OCI-LY7 (cell line): ENCODE measurements at regions not wholly inside any gene's neighbourhood (a gene's known extent, or its start where the extent isn't known, plus 50 kb on each side); places are given as distances from the start of the nearest gene placed in this dataset.

ENCODE experiments used
- BruUV-seq: library from RNA; stranded (reverse); fragments of 400-500 nt; replicated peaks from 2 replicates; lab custom pipeline; 2021; lab: Mats Ljungman, UMichigan
- CTCF ChIA-PET: fragments of 300-600 bp; sonication (Branson Sonifier 250); formaldehyde crosslinking; loops from one replicate; lab custom pipeline; 2022; ENCODE audit warnings: antibody characterized with exemption; ENCODE audit not compliant: unreplicated experiment; lab: Charles Lee
- POLR2A ChIA-PET: fragments of 300-600 bp; sonication (Branson Sonifier 250); formaldehyde crosslinking; loops from one replicate; lab custom pipeline; 2022; ENCODE audit warnings: antibody characterized with exemption; lab: Charles Lee
- DNase-seq: peaks from one replicate; pipeline ENCODE4 v3.0.0-alpha.2; 2015; ENCODE audit warnings: low spot score
- H2AFZ ChIP-seq: fragments of 200-600 bp; sonication (generic), shearing (Covaris generic); 2 replicates; pipeline ENCODE4 v1.6.1; 2014; ENCODE audit warnings: mild to moderate bottlenecking, antibody characterized with exemption, low read length, moderate library complexity
- H3K27ac ChIP-seq: fragments of 200-600 bp; sonication (generic); 2 replicates; pipeline ENCODE4 v1.5.1; 2014; ENCODE audit warnings: mixed run types, low read depth, mild to moderate bottlenecking, moderate library complexity, low read length, inconsistent platforms; ENCODE audit not compliant: poor library complexity, severe bottlenecking
- H3K36me3 ChIP-seq: fragments of 200-600 bp; sonication (generic); 2 replicates; pipeline ENCODE4 v1.6.1; 2014; ENCODE audit warnings: mild to moderate bottlenecking, antibody characterized with exemption, low read length, moderate library complexity, mixed read lengths; ENCODE audit not compliant: insufficient read depth
- H3K4me1 ChIP-seq: fragments of 200-600 bp; sonication (generic); 2 replicates; pipeline ENCODE4 v1.5.1; 2014; ENCODE audit warnings: mild to moderate bottlenecking, low read length; ENCODE audit not compliant: insufficient read depth, poor library complexity, severe bottlenecking
- H3K4me2 ChIP-seq: fragments of 200-600 bp; sonication (generic); 2 replicates; pipeline ENCODE4 v1.6.1; 2014; ENCODE audit warnings: mild to moderate bottlenecking, low read length
- H3K4me3 ChIP-seq: fragments of 200-600 bp; sonication (generic); 2 replicates; pipeline ENCODE4 v1.5.1; 2014; ENCODE audit warnings: mild to moderate bottlenecking, low read depth, low read length; ENCODE audit not compliant: poor library complexity, severe bottlenecking
- H3K79me2 ChIP-seq: fragments of 200-600 bp; sonication (generic); 2 replicates; pipeline ENCODE4 v1.6.1; 2016; ENCODE audit warnings: low read depth, mild to moderate bottlenecking, low read length, moderate library complexity, mixed read lengths; ENCODE audit not compliant: insufficient read depth
- H3K9me2 ChIP-seq: fragments of 200-600 bp; sonication (generic); 2 replicates; pipeline ENCODE4 v1.6.1; 2016; ENCODE audit warnings: mild to moderate bottlenecking, low read length, mixed read lengths; ENCODE audit not compliant: insufficient read depth
- H3K9me3 ChIP-seq: fragments of 200-600 bp; sonication (generic); 2 replicates; pipeline ENCODE4 v1.6.1; 2014; ENCODE audit warnings: mild to moderate bottlenecking, mixed run types, low read length, mixed read lengths
- H4K20me1 ChIP-seq: fragments of 200-600 bp; sonication (generic); 2 replicates; pipeline ENCODE4 v1.6.1; 2014; ENCODE audit warnings: mild to moderate bottlenecking, antibody characterized with exemption, low read length, moderate library complexity, mixed read lengths; ENCODE audit not compliant: insufficient read depth
- CTCF ChIP-seq: fragments of 200-600 bp; sonication (generic); conservative IDR thresholded peaks from 2 replicates; pipeline ENCODE4 v1.5.1; 2014; ENCODE audit warnings: mild to moderate bottlenecking, antibody characterized with exemption, low read length, moderate library complexity, mixed read lengths
- EZH2phosphoT487 ChIP-seq: fragments of 200-600 bp; sonication (generic); IDR thresholded peaks from 2 replicates; pipeline ENCODE4 v1.6.1; 2018; ENCODE audit warnings: low read depth, borderline replicate concordance, mild to moderate bottlenecking, mixed run types, antibody characterized with exemption, low read length, moderate library complexity, mixed read lengths
- intact Hi-C: fragments of 100-400 bp; cut with micrococcal nuclease; formaldehyde crosslinking; loops from one replicate; pipeline ENCODE4 v1.10.0; 2022; ENCODE audit not compliant: unreplicated experiment

- BruUV-seq = no TSS peak
- Histone ChIP-seq H3K4me2 (no peak overlapping the region), H3K4me3 (no peak overlapping the region), H4K20me1 (no peaks in the 10 kb centered on the region), H3K4me1 (no peaks in the 10 kb centered on the region), H3K9me3 (no peaks in the 10 kb centered on the region), H3K79me2 (no peaks in the 10 kb centered on the region), H3K9me2 (no peaks in the 10 kb centered on the region), H3K27ac (no peak overlapping the region), H3K36me3 (no peaks in the 10 kb centered on the region), H2AFZ (no peak overlapping the region)
- DNase-seq = no peak
- CTCF ChIA-PET = no interaction called here
- no peak for TF ChIP-seq EZH2phosphoT487
- intact Hi-C loops = no loop called here
- POLR2A ChIA-PET = no interaction called here
These were observed 194.3 kb downstream of the BAMBI start for GRCh38 chr10:28871665-28872064.

GRCh38 chr10:28872587-28873165 is 195.4 kb downstream of the BAMBI start:
- Histone ChIP-seq H4K20me1 (no peaks in the 10 kb centered on the region), H3K9me3 (no peaks in the 10 kb centered on the region), H3K4me2 (no peak overlapping the region), H3K36me3 (no peaks in the 10 kb centered on the region), H3K4me1 (no peaks in the 10 kb centered on the region), H3K27ac (no peak overlapping the region), H3K79me2 (no peaks in the 10 kb centered on the region), H3K9me2 (no peaks in the 10 kb centered on the region), H3K4me3 (no peak overlapping the region), H2AFZ (no peak overlapping the region)
- ChIA-PET POLR2A (interaction anchor here (0.7 kb wide), 1 partner anchor 468 kb away, joined by 3 read pairs; no protein-coding TSS in a partner anchor), CTCF (no interaction called here)
- no TSS peak for BruUV-seq
- DNase-seq = no peak
- TF ChIP-seq EZH2phosphoT487 = no peak
- TF ChIP-seq CTCF = no peak
- intact Hi-C loops = no loop called here

- CTCF ChIA-PET = no interaction called here
- no peak overlapping the region for H3K27ac ChIP-seq
- no peaks in the 10 kb centered on the region for H3K9me2 ChIP-seq
- intact Hi-C loops = no loop called here
- no peaks in the 10 kb centered on the region for H3K9me3 ChIP-seq
- TF ChIP-seq CTCF = no peak
- TF ChIP-seq EZH2phosphoT487 = no peak
- no peak overlapping the region for H2AFZ ChIP-seq
- BruUV-seq = no TSS peak
- H3K4me1 ChIP-seq = no peaks in the 10 kb centered on the region
- H3K4me3 ChIP-seq = no peak overlapping the region
- POLR2A ChIA-PET = no interaction called here
- H3K36me3 ChIP-seq = no peaks in the 10 kb centered on the region
- H3K79me2 ChIP-seq = no peaks in the 10 kb centered on the region
- no peaks in the 10 kb centered on the region for H4K20me1 ChIP-seq
- no peak overlapping the region for H3K4me2 ChIP-seq
- DNase-seq = no peak
These were observed 196.2 kb downstream of the BAMBI start for GRCh38 chr10:28873540-28873939.
